ENCODE measurements at regions not wholly inside any gene's neighbourhood (a gene's known extent, or its start where the extent isn't known, plus 50 kb on each side); places are given as distances from the start of the nearest gene placed in this dataset.

DNA sequence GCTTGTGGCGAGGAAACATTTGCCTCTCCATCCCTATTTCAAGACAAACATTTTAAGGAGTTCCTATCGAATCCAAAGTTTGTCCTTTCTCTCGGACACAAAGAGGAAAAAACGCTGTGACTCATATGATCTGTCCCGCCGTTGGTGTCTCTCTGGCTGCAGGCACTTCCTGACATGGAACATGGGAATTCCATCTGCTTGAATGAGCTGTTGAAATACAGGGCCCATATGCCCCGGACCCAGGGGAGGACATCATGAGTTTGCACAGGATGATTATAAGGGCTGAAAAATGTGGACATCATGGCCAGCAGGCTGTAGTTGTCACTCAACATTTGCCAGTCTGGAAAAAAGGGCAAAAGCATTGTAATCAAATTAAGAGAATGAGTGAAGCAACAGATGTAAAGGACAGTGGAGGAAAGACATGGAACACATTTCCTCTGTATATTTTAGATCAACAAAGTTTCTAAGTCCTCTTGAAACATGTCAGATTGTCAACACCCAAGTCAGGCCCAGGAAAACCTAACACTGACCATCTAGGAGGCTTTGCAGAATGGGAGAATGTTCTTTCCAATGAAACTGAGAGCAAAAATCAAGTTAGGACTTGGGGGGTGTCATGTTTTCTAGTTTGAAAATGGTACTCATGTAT is 103.2 kb upstream of the SMIM21 start:
- DNase-seq (ENCODE audit: low spot score), result no peak

DNA sequence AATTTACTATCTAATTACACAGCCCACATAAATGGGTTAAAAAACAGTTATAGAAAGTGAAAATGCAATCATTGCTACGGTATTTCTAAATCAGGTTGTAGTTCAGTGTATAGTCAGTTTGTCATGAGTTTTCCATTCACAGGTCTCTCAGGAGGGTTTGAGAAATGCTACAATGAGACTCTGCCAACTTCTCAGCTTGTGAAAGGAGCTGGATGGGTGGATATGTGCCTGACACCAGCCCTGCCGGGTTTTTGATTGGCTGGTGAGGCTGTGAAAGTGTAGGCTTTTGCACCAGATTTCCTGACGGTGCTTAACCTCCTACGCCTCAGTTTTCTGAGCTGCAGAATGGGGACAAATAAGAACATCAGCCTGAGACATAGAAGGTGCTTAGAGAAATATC is 102.6 kb upstream of the SMIM21 start:
- no peak for DNase-seq (ENCODE audit: low spot score)

DNA sequence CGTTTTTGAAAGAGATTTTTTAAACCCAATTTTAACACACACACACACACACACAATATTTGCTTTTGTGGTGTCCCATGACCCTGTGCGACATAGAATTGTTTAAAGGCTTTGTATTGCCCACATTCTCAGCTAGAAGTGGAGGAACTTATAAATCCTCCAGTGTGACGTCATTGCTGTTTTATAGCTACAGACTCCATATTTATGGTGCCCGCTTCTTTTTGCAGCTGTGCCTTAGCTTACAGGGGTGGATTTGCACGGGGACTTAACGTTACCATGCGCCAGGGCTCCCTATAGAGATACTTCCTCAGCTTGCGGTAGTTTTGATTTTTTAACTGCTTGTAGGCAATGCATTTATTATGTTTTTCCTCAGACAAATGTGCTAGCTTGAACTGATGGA is 101.9 kb upstream of the SMIM21 start:
- no peak for DNase-seq (ENCODE audit: low spot score)

DNA sequence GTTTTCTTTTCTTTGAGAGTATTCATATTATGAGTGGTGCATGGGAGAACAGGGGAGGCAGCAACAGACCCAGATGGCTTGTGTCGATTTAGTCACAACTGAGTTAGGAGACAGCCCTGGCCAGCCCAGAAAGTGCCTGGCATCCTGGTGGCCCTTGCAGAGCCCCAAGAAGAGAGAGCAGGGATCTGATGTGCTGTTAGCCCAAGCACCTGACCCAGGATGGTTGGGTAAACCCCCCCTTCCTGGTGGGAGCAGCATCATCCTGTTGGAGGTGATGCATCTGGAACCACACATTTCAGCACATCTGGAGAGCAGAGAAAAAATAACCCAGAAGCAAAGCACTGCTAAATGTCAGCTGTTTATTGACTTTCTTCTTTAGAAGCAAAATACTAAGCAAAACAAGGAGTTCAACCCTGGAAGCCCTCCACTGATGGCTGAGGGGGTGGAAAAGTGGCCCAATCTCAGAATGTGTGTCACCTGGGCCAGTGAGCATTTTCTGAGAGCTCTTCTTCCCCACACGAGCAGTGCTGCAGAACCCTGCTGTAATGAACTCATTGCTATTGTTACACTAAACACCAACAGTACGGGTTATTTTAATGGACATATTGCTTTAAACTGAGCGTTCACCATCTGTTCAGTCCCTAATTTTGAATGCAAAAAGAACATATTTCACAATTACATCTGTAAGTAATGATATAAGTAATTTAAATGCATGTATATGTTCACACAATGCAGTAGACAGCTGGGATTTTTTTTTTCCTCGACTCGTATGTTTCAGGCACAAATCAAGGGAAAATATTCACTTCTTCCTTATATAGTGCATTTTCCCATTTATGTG is 100.6 kb upstream of the SMIM21 start:
- DNase-seq (ENCODE audit: low spot score), result no peak

DNA sequence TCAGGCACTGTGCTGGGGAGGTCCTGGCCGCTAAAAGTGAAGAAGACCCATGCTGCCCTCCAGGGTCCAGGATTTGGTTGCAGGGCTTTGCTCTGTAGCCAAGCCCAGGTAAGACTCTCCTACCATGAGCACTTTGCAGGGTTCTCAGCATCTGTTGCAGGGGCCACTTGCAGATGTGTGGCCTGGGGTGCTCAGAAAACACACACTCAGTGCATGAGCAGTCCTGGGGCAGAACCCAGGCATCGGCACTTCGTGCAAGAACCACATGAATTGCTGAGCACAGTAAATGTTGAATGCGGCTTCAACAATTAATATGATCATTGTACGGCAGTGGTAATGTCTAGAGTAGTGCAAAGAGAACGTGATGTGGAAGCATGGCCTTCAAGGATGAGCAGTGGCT is 98.5 kb upstream of the SMIM21 start:
- DNase-seq (ENCODE audit: low spot score), result no peak

DNA sequence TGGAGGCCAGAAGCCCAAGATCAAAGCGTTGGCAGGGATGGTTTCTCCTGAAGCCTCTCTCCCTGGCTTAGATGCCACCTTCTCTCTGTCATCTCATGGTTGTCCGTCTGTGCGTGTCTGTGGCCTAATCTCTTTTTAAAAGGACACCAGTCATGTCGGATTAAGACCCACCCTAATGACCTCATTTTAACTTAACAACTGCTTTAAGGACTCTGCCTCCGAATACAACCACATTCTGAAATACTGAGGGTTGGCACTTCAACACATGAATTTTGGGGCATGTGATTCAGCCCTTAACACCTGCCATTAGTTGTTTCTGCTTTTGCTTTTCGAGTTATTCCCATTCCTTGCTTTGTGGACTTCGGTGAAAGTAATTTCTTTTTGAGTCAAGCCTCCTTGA is 97.8 kb upstream of the SMIM21 start:
- DNase-seq (ENCODE audit: low spot score), result no peak

DNA sequence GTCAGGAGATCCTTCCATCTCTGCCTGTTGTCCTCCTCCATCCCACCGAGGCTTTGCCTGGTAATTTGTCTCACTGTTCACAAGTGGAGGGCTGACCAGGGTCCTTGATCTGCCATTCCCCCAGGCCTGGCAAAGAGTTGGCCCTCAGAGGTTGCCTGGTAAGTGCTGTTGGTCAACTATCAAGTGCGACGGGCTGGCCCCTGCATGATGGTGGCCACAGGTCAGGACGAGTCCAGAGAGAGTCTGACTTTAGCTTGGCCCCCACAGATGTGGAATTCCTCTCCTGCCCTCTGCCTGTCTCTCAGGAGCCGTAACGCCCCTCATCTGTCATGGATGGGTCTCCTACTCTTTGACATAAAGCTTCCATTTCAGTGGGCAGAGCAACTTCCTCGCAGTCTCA is 97.3 kb upstream of the SMIM21 start:
- DNase-seq (ENCODE audit: low spot score), result no peak

DNA sequence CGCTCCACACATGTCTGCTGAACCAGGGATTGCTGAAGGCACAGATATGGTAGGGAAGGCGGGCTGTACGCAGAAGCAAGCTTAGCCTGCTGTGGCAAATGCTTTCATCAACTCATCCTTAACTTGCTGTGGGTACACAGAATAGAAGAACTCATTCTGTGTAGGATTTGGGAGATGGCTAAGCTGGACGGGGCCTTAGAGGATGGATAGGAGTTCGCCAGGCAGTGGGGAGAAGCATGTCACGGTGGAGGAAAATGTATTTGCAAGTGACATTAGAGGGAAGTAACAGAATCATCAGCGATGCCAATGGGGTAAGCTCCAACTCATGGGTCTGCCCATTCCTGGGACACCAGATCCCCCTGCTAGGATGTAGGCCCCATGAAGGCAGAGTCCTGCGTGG is 96.7 kb upstream of the SMIM21 start:
- DNase-seq (ENCODE audit: low spot score), result no peak

DNA sequence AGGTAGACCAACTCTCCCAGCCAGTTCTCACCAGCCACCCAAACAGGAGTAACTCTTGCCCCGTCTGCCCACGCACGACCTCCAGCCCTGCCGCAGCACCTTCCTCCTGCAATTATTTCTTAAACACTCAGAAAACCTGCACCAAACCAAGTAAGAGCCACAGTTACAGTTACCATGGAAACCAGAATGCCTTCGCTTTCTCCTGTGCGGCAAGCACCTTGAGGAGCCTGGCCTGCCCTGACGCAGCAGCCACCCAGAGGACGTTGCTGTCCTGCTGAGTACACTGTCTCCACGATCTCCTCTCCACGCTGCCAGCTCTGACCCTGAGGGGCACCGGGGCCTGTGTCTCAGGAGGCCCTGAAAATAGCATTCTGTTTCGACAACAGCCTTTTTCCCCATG is 94.3 kb upstream of the SMIM21 start:
- DNase-seq (ENCODE audit: low spot score), result no peak

DNA sequence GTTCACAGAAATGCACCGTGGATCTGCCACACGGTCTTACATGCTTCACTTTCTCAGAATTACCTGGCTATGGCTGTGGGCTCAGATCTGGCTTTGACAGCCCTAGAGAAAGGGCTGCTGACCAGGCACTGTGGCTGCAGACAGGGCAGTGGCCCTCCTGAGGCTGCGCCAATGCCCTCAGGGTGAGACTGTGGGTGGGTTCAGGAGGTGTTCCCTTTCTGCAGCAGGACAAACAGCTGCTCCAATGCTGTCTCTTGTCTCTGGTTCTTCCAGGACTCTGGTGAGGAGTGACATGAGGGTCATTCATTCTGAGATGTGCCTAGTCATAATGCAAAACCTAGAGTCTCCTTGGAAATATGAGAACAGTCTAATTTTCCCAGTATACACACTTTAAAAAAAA is 90.5 kb upstream of the SMIM21 start:
- no peak for DNase-seq (ENCODE audit: low spot score)

DNA sequence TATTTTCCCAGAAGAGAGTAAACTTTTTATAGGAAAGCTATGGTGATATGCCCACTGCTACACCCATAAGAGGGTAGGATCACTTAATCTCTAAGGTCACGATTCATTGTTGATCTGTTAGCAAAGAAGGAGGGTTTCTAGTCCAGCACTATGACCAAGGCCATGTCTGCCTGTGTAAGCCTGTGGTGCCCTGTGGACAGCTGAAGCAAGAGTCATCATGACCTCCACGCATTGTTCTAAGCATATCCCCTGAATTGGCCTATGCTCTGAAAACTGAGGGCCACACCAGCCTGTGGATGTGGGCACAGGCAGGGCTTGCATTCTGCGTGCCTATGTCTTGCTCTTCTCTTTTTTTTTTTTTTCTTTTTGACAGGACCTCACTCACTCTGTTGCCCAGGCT is 89.8 kb upstream of the SMIM21 start:
- no peak for DNase-seq (ENCODE audit: low spot score)

DNA sequence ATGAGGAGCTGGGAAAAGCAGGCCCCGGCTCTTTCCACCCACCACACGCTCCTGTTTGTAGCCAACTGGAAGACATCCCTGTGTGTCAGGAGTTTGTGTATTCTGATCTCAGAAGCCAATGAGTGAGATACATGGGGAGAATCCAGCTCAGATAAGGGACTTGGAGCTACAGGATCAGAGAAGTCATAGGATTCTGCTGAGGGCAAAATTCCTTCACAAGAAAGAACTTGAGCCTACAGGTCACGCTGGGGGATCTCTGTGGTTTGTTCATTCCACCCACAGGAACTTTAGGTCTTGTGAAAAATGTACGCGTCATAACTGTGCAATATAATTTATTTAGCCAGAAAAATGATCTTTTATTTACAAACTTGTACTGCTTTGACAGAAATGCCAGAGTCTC is 80.1 kb upstream of the SMIM21 start:
- no peak for DNase-seq (ENCODE audit: low spot score)

DNA sequence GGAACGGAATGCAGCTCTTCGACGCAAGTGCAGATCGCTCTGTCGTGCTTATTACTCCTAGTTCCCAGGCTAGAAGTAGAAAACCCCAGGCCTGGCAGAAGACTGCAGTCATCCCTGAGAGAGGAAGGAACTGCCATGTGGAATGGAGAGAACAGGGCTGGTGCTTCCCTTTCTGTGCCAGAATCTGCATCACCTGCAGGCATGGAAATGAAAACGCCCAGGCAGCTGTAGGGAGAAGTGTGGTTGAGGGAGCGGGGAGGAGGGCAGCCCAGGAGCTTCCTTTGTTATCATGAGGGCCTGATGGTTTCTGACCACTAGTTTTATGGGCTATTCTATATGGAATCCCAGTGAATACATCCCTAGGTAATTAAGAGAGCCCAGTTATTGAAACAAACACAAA is 79.4 kb upstream of the SMIM21 start:
- DNase-seq (ENCODE audit: low spot score), result no peak

DNA sequence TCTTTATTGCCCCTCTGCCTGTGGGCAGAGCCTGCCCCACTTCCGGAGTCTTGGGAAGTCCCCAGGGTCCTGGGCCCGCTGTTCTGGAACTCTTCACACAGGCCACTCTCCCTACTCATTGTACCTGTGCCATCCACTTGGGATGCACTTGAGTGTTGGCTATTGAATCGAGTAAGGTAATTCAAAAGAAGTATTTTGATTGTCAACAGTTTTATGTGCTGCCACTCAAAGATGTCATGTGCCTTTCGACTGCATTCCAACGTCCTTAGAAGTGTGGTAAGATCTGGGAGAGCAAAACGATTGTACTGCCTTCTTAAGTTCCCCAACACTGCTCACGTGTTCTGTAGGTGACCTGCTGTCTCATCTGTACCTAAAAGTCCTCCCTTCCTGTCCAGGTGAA is 77.0 kb upstream of the SMIM21 start:
- no peak for DNase-seq (ENCODE audit: low spot score)

DNA sequence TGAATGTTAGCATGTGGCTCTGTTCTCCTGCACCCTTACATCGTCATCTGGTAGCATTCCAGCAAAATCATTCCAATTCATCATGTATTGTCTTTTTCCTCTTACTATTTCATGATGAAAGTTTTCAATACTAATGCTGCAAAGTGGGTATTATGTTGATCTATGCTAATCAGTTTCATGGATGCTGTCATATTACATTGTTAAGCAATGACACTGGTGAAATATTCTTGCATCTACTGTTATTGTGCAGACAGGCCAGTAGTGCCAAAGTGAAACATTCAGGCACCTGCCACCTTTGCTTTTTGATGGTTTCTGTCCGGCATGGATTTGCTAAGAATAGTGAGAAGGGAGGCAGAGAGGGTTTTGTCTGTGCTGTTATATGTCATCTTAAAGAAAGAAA is 76.1 kb upstream of the SMIM21 start:
- DNase-seq (ENCODE audit: low spot score), result no peak

DNA sequence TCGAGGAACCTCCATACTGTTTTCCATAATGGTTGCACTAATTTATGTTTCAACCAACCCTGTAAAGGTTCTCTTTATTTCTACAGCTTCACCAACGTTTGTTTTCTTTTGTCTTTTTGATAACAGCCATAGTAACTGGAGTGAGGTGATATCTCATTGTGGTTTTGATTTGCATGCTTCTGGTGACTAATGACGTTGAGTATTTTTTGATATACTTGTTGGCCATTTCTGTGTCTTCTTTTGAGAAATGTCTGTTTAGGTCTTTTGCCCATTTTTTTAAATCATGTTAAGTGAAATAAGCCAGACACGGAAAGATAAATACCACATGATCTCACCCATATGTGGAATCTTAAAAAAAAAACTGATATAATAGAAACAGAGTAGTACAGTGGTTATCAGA is 74.8 kb upstream of the SMIM21 start:
- DNase-seq (ENCODE audit: low spot score), result no peak

DNA sequence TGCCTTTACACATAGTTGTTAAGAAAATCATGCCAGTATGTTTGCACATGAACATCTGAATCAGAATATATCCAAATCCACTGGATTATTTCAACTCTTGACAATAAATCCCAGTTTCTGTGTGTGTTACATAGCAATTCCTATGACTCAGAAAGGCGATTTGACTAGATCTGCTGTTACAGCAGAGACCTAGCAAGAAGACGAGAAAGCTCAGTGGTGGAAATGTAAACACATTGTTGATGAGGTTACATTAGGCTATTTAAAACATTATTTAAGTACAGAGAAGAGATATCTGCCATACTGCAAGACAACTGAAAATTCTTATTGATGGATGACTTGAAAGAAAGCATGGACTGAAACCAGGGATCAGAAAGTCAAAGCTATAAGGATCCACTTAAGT is 73.0 kb upstream of the SMIM21 start:
- DNase-seq (ENCODE audit: low spot score), result no peak

DNA sequence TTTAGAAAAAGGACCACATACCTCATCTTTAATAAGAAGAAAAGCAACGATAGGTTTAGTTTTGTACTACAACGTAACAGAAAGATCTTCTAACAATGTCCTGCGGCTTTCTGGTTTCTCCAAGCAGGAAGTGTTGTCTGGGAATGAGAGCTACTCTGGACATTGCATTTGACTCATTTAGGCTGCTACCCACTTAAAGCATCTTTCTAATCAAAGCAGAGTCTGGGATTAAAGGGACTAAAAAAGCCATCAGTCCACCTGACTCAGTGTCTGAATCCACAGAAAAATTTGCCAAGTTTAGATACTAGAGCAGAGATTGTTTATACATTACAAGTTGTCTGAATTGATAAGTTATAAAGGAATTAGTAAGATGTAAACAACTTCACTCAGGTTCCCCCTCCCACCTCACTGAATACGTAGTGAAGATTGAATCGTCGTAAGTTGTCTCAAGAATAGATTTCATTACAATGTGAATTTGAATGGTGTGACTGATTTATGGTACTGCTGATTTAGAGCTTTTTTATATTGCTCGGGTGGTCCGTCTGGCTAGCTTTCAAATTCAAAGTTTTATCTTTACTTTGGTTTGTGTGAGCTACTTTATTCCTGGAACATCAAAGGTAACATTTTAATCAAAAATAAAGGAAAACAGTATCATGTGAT is 70.2 kb upstream of the SMIM21 start:
- DNase-seq (ENCODE audit: low spot score), result no peak

DNA sequence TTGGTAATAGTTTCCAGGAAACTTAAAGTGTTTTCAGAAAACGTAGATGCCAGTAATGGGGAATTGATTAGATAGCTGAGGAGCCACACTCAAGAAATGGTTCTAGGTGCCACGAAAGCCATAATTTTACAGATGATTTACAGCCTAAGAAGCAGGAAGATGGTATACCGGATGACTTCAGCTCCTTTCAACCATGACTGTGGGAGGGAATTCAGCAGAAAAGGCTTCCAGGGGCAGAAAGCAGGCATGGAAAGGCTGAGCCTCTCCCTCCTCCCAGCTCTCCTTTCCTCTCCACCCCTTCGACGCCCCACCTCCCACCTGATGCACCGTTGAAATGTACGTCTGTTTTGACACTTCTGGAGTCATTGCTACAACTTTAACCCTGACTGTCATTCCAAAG is 68.6 kb upstream of the SMIM21 start:
- no peak for DNase-seq (ENCODE audit: low spot score)

DNA sequence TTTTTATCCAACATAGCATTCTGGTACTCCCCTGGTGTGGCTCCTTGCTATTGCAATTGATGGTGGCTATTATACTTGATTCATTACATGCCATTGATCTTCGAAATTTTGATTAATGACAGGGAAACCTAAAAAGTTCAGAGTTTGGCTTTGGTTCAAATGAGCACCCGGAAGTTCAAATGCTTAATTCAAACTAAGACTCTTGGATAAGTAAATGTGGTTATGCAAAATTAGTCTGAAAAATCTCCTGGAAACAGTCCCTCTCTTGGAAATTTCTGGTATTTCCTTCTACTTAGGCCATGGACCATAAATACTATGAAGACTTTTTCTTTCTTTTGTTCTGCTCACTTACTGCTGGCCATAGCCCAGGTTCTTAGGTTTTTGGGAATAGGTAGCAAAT is 65.3 kb upstream of the SMIM21 start:
- DNase-seq (ENCODE audit: low spot score), result no peak

DNA sequence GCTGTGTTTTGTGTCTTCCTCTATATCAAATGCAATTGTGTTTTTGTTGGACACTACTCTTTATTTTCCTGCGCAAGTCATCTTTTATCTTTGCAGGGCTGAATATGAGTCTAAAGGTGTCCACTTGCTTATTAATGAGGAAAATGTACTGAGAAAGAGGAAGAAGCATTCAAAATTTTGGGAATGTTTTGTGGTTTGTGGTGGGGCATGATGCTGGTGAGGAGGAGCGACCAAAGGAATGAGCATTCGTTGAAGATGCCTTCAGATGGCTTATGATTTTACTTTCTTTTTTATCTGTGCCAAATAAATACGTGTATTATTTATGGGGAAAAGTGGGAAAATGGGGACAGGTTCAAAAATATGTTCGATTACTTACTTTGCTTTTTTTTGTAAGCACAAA is 63.9 kb upstream of the SMIM21 start:
- DNase-seq (ENCODE audit: low spot score), result no peak

DNA sequence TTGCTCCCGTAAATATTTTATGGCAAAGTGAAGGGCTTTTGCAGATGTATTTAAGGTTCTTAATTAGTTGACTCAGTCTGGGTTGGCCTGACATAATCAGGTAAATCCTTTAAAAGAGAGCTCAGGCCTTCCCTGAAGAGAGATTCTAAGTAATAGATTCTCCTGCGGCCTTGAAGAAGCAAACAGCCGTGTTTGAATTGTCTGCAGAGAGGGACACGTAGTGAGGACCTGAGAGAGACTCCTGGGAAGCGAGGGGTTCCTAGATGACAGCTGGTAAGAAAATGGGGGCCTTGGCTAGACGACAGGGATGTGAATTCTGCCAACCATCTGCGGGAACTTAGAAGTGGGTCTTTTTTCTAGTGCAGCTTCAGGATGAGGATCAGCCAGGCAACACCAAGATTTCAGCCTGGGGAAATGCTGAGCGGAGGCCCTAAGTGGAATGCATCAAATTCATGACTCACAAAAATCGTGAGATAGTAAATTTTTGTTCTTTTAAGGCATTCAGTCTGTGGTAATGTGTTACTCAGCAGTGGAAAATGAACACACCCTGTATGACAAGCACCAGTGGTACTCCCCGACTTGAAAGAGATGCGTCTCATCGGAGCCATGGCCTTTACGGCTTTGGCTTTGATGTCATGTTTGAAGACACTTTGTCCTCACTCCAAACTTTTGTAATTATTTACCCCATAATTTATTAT is 62.1 kb upstream of the SMIM21 start:
- DNase-seq (ENCODE audit: low spot score), result no peak

DNA sequence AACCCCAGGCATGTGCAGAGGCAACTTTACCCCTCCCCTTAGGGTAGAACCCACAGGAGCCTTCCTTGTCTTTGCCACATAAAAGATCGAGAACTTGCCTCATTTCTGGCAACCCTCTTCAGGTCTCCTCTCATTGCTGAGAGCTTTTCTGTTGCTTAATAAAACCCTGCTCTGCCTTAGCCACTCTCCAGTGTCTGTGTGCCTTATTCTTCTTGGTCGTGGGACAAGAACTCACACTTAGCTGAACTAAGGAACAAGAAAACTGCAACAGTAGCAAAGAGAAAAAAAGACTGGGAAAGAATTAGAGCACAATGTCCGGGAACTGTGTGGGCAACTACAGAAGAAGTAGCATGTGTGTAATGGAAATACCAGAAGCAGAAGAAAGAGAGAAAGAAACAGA is 56.2 kb upstream of the SMIM21 start:
- DNase-seq (ENCODE audit: low spot score), result no peak

Measured in CD4-positive, alpha-beta T cell treated with Interleukin-2 at 100 ng/mL for 4 hours (primary cell).